HCT116 (cell line): ENCODE measurements at regions not wholly inside any gene's neighbourhood (a gene's known extent, or its start where the extent isn't known, plus 50 kb on each side); places are given as distances from the start of the nearest gene placed in this dataset.

Source experiments
- CTCF ChIP-seq, 3 experiments: fragments of 200-600 bp in 1 of 3; sonication (generic) in 1 of 3; IDR thresholded peaks in 2 of 3; conservative IDR thresholded peaks in 1 of 3; 2 replicates each; pipeline ENCODE4 v1.5.1; 2012 to 2017; ENCODE audit warnings: low read depth in 2 of 3, low read length in 2 of 3, antibody characterized with exemption in 1 of 3, borderline replicate concordance in 1 of 3, control low read depth in 1 of 3, mild to moderate bottlenecking in 1 of 3, mixed read lengths in 1 of 3, mixed run types in 1 of 3, moderate library complexity in 1 of 3; ENCODE audit not compliant: insufficient read depth in 1 of 3
- EZH2 ChIP-seq: fragments of 200-600 bp; sonication (generic); IDR thresholded peaks from 2 replicates; pipeline ENCODE4 v1.6.1; 2017; ENCODE audit warnings: antibody characterized with exemption, mixed run types
- MAX ChIP-seq: IDR thresholded peaks from 2 replicates; pipeline ENCODE4 v1.6.1; 2012
- POLR2A ChIP-seq: IDR thresholded peaks from 2 replicates; pipeline ENCODE4 v1.7.0; 2011; ENCODE audit warnings: borderline replicate concordance; ENCODE audit not compliant: insufficient read depth, insufficient read length; ENCODE audit errors: extremely low read depth
- TCF7L2 ChIP-seq: IDR thresholded peaks from 2 replicates; pipeline ENCODE4 v1.7.0; 2011; ENCODE audit warnings: borderline replicate concordance, inconsistent platforms; ENCODE audit not compliant: insufficient read depth, insufficient read length; ENCODE audit errors: extremely low read depth
- ZNF274 ChIP-seq: fragments of 200-500 bp; sonication (Bioruptor generic); IDR thresholded peaks from 2 replicates; pipeline ENCODE4 v1.6.1; 2014; ENCODE audit warnings: mild to moderate bottlenecking, low read depth, low read length, inconsistent platforms
- TF ChIP-seq, protein P1 (sequence below): IDR thresholded peaks from 2 replicates; pipeline ENCODE4 v1.6.1; 2012; ENCODE audit warnings: low read depth

DNA sequence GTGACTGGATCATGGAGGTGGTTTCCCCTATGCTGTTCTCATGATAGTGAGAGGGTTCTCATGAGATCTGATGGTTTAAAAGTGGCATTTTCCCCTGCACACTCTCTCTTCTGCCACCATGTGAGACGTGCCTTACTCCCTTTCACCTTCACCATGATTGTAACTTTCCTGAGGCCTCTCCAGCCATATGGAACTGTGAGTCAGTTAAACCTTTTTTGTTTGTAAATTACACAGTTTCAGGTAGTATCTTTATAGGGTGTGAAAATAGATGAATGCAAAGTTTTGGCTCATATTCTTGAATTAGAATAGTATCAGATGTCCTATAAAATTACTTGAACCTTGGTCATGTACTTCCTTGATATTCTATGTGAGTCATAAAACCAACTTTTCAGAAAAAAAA is 252.1 kb upstream of the TMEM229A start:
- TF ChIP-seq CTCF (IDR thresholded peaks at IDR 0.05 in 2 of 3, conservative IDR thresholded peaks at IDR 0.05 in 1 of 3; ENCODE audit: borderline replicate concordance in 1 of 3, insufficient read depth in 1 of 3, low read depth in 2 of 3, low read length in 2 of 3) (no peak), ZNF274 (no peak), EZH2 (no peak), MAX (no peak), POLR2A (no peak), TCF7L2 (no peak)
- TF ChIP-seq, protein P1, sequence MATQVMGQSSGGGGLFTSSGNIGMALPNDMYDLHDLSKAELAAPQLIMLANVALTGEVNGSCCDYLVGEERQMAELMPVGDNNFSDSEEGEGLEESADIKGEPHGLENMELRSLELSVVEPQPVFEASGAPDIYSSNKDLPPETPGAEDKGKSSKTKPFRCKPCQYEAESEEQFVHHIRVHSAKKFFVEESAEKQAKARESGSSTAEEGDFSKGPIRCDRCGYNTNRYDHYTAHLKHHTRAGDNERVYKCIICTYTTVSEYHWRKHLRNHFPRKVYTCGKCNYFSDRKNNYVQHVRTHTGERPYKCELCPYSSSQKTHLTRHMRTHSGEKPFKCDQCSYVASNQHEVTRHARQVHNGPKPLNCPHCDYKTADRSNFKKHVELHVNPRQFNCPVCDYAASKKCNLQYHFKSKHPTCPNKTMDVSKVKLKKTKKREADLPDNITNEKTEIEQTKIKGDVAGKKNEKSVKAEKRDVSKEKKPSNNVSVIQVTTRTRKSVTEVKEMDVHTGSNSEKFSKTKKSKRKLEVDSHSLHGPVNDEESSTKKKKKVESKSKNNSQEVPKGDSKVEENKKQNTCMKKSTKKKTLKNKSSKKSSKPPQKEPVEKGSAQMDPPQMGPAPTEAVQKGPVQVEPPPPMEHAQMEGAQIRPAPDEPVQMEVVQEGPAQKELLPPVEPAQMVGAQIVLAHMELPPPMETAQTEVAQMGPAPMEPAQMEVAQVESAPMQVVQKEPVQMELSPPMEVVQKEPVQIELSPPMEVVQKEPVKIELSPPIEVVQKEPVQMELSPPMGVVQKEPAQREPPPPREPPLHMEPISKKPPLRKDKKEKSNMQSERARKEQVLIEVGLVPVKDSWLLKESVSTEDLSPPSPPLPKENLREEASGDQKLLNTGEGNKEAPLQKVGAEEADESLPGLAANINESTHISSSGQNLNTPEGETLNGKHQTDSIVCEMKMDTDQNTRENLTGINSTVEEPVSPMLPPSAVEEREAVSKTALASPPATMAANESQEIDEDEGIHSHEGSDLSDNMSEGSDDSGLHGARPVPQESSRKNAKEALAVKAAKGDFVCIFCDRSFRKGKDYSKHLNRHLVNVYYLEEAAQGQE, result no peak
